GM19240 (cell line): ENCODE measurements at regions not wholly inside any gene's neighbourhood (a gene's known extent, or its start where the extent isn't known, plus 50 kb on each side); places are given as distances from the start of the nearest gene placed in this dataset.
A peak's percentile ranks its signal among the peaks of the same experiment; 100 is the strongest.
"Not testable (repeated sequence)": the region's sequence is repeated elsewhere in the genome, so short reads cannot be mapped to it uniquely, and the experiment has no call there.

Source experiments
- DNase-seq: peaks from one replicate; pipeline ENCODE4 v3.0.0; 2011; ENCODE audit warnings: low spot score; ENCODE audit not compliant: insufficient read length

DNA sequence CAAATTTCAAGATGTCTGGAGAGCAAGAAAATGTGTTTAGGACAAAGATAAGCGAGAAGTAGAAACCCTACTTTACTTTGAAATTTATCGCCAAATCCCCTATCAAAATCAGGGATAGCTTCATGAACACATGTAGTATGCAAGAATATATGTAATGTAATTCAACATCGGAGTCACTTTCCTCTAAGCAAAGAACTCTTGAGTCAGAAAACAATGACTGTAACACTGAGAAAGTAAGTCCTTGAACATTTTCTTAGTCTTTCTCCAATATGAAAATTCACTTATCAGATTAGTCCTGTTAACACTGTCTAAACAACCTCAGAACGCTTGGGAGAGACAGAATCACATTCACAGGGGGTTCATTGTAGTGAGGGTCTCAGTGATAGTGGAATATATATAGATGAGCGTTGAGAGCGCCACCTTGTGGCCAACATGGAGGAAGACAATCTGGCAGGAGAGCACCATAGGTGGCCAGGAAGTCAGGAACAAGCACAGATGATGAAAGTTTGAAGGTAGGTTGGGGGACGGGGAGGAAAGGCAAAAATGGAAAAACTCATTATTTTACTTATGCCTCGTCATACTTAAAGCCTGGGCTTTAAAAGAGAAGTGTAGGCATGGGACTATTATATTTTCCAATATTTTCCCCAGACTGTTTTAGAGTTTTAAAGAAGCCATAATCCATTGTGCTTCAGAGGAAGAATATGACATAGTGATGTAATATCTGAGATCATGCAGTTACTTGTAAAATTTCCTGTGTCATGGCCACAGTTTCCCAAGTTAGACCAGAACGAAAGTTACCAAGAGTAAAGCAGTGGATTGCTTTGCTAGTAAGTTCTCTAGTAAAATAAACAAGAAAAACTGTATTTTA, 115.5 kb upstream of the GNAI1 start:
- DNase-seq: peak; percentile 3

DNA sequence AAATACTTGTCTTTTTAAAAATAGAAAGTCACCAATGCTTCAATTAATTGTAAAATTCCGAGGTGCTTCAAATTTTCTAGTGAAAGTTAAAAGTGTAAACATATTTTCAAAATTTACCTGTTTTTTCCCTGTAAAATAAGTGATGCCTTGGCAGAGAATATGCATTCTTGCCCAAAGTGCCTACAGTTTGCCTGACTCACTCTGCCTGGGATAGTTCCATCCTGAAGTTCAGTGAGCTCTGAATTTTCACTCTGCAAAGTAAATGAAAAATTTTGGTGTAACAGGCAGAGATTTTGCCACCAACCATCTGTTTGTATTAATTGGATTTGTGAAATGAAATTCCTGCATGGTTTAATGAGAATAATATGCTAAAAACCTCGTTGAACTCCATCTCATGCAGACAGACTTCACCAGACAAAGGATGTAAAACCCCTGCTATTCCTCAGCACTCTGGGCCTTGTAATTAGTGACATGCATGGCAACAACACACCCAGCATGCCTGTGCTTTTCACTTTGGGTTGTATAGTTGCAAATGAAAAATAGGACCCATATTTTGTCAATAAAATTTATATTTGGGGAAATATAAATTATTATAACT, 117.4 kb upstream of the GNAI1 start:
- DNase-seq: no peak

DNA sequence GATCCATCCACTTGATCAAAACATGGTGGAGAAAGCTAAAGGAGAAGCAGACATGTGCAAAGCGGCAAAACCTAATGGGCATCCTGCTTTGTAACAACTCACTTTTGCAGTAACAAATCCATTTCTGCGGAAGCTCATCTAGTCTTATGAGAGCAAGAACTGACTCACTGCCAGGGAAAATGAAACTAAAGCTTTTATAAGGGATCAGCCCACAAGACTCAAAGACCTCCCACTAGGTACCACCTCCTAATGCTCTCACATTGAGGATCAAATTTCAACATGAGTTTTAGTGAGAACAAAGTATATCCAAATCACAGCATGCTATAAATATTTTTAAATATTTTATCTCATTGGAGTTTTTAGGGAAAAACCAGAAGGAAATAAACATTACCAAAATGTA, 120.1 kb upstream of the GNAI1 start:
- DNase-seq: no peak

DNA sequence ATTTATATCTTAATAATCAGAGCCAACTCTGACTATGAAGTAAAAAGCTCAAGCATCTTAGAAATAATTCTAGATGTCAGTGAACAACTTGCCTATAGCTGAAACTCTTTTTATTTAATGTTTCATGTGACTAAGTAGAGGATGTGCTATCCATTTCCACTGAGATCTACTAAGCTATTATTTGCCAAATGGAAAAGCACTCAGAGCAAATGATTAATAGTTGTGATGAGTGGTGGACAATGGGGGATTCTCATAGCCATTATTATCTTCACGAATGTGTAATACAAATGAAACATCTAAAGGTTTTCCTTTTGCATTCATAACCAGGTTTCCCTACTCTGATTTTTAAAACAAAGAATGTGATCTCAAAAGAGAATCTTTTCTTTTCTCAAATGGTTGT, 126.6 kb upstream of the GNAI1 start:
- no peak for DNase-seq

DNA sequence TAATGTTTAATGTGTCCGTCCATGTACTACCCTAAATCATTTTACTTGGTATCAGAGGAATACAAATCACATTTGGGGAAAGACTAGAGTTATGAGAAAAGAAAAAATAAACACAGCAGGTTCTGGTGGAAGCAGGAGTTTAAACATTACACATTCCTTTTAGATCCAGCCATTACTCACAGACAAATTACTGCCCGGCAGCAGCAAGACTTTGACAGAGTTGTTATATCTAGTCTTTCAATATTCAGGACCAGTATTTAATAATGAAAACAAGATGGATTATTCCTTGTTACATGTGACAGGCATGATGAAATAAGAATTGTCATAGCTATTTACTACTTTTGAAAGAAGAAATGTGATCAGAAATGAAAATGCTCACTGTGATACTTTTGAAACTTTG, 131.8 kb upstream of the GNAI1 start:
- DNase-seq: no peak

DNA sequence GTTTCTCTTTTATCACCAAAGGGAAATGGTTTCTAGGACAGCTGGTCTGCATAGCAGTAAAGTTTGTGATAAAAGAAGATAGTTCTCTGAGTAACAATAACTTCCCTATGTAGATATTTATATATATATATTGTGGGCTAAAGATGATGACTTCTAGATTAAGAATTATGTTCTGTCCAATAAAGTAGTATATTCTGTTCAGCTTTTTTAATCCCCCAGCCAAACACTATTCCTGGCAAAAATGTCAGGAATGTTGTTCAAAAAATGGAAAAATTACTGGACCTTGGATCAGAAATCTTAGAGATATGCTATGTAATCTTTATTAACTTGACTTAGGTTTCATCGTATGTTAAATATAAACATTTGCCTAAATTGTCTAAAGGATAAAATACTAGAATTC, 136.3 kb upstream of the GNAI1 start:
- no peak for DNase-seq

DNA sequence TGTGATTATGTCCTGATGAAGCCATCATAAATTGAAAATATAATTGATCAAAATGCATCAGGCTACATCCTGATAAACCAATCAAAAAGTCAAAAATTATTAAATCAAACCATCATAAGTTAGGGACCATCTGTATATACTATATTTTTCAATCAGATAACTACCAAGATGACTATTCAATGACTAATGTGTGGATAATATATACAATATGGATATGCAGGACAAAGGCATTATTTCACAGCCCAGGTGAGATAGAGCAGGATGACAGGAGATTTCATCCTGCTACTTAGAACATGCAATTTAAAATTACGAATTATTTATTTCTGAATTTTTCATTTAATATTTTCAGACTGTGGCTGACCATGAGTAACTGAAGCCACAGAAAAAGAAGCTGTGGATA, 137.3 kb upstream of the GNAI1 start:
- DNase-seq: no peak

DNA sequence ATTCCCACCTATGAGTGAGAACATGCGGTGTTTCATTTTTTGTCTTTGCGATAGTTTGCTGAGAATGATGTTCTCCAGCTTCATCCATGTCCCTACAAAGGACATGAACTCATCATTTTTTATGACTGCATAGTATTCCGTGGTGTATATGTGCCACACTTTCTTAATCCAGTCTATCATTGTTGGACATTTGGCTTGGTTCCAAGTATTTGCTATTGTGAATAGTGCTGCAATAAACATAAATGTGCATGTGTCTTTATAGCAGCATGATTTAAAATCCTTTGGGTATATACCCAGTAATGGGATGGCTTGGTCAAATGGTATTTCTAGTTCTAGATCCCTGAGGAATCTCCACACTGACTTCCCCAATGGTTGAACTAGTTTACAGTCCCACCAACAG, 138.9 kb upstream of the GNAI1 start:
- not testable (repeated sequence) for DNase-seq

DNA sequence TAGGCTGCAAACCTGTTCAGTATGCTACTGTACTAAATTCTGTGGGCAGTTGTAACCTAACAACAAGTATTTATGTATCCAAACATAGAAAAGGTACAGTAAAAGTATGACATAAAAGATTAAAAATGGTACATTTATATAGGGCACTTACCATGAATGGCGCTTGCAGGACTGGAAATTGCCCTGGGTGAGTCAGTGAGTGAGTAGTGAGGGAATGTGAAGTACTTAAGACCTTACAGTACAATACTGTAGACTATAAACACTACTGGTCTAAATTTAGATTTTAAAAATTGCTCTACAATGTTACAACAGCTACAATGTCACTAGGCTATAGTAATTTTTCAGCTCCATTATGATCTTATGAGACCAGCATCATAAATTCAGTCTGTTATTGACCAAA, 146.0 kb upstream of the GNAI1 start:
- no peak for DNase-seq

DNA sequence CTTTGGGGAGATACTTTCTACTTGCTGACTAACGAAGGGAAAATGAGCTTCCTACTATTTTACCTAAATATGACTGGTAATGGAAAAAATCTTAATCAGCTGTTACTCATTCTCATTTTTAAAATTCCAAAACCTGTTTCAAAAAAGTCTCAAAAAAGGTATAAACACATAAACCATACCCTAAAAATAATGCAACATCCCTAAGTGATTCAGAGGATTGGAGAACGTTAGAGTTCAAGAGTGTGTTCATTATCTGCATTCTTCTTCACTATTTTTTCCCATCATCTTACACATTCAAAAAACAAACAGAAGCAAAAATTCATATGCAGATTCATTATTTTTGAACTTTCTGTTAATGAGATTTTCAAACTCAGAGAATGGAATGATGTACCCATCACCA, 150.4 kb upstream of the GNAI1 start:
- DNase-seq: no peak

DNA sequence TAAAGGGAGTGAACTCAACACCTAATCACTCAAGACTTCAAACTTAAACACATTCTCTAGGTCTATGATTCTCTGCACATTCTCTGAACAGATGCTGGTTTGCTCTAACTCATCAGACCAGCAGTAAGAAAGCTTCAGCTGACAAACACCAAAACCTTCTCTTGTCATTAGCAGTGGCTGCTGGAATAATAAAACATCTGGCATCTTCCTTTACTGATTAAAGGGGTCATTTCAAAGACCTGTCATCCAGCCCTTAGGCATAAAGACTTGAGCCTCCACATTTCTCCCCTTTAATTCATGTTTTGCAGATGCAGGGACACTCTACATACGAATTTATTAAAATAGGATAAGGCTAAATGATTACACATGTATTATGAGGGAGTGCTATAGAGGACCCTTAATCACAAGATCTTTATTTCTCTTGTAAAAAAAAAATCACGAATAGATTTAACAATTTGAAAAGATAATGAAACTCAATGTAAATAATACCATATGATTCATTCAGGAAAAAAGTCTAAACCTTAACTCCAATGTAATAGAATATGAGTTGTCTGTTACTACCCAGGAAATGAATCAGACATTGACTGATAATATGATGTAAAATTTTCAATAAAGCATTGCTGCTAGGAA, 152.4 kb upstream of the GNAI1 start:
- no peak for DNase-seq

DNA sequence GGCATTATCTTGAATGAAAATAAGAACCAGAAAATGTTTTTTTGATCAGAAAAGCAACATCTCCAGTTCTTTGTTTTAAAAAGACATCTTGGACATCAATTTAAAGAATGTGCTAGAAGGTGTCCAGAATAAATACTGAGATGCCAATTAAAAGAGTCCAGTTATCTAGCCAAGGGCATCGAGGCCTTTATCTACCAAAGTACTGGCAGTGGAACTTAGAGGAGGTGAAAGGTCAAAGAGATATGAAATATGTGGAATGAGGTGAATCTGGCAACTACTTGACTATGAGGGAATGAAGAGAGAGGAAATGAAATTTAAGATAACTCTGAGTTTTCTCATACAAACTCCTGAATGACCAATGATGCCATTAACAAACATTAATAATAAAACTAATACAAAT, 154.3 kb upstream of the GNAI1 start:
- no peak for DNase-seq

DNA sequence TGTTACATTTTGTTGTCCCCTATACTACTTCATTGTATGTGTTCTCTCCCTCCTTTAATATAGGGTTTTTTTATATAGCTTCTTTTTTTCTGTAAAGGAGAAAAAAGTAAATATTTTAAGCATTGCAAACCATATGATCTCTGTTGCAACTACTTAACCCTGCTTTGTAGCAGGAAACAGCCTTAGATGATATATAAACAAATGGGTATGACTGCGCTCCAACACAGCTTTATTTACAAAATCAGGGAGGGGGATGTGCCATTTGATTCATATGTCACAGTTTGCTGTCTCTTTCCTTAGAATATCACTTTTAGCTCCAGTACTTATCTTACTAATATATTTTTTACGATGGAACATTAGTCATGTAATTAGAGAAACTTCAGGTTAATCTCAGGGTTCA, 155.2 kb upstream of the GNAI1 start:
- no peak for DNase-seq

DNA sequence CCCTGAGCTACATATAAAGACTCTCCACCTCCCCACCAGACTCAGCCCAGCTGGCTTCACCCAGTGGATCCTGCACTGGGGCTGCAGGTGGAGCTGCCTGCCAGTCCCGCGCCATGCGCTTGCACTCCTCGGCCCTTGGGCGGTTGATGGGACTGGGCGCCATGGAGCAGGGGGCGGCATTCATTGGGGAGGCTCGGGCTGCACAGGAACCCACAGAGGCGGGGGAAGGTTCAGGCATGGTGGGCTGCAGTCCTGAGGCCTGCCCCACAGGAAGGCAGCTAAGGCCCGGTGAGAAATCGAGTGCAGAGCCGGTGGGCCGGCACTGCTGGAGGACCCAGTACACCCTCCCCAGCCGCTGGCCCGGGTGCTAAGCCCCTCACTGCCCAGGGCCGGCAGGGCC, 157.2 kb upstream of the GNAI1 start:
- no peak for DNase-seq

DNA sequence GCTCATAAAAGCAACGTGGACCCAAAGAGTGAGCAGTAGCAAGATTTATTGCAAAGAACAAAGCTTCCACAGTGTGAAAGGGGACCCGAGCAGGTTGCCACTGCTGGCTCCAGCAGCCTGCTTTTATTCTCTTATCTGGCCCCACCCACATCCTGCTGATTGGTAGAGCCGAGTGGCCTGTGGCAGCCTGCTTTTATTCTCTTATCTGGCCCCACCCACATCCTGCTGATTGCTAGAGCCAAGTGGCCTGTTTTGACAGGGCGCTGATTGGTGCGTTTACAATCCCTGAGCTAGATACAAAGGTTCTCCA, 158.0 kb upstream of the GNAI1 start:
- not testable (repeated sequence) for DNase-seq

DNA sequence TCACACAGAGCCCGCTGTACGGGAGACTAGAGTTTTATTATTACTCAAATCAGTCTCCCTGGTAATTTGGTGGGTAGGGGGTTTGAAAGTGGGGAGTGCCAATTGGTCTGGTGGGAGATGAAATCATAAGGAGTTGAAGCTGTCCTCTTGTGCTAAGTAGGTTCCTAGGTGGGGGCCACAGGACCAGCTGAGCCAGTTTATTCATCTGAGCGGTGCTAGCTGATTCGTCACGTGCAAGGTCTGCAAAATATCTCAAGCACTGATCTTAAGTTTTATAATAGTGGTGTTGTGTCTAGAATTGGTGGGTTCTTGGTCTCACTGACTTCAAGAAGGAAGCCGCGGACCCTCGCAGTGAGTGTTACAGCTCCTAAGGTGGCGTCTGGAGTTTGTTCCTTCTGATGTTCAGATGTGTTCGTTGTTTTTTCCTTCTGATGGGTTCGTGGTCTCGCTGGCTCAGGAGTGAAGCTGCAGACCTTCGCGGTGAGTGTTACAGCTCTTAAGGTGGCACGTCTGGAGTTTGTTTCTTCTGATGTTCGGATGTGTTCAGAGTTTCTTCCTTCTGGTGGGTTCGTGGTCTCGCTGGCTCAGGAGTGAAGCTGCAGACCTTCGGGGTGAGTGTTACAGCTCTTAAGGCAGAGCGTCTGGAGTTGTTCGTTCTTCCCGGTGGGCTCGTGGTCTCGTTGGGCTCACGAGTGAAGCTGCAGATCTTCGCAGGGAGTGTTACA, 158.5 kb upstream of the GNAI1 start:
- DNase-seq: not testable (repeated sequence)

DNA sequence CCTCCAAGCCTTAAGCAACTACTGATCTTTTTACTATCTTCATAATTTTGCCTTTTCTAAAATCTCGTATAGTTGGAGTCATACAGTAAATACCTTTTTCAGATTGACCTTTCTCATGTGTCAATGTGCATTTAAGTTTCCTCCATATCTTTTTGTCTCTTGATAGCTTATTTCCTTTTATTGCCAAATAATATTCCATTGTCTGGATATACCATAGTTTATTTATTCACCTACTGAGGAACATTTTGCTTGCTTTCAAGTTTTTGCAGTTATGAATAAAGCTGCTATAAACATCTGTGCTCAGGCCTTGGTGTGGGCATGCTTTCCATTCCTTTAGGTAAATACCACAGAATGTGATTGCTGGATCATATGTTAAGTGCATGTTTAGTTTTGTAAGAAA, 161.2 kb upstream of the GNAI1 start:
- no peak for DNase-seq

DNA sequence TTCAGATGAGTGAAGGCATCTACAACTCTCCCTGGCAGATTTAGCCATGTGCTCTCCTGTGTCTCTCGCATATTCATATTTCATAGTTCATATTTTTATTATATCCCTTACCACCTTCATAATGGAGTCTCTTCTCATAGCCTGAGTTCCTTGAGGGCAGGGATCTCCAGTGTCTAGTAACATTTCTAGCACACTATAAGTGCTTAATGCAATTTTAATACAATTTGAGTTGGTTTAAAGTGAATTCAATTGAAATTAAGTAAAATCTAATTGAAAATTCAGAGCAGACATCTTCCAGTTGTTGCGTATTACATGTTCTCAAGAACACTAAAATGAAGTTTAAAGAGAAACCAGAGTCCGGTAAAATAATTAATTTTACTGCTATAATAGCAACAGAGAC, 163.6 kb upstream of the GNAI1 start:
- no peak for DNase-seq

DNA sequence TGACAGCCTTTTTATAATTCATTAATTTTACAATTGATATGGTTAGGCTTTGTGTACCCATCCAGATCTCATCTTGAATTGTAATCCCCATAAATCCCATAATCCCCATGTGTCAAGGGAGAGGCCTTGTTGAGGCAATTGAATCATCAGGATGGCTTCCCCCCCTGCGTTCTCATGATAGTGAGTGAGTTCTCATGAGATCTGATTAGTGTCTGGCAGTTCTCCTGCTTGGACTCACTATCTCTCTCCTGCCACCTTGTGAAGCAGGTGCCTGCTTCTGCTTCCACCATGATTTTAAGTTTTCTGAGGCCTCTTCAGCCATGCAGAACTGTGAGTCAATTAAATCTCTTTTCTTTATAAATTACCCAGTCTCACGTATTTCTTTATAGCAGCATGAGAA, 165.7 kb upstream of the GNAI1 start:
- no peak for DNase-seq

DNA sequence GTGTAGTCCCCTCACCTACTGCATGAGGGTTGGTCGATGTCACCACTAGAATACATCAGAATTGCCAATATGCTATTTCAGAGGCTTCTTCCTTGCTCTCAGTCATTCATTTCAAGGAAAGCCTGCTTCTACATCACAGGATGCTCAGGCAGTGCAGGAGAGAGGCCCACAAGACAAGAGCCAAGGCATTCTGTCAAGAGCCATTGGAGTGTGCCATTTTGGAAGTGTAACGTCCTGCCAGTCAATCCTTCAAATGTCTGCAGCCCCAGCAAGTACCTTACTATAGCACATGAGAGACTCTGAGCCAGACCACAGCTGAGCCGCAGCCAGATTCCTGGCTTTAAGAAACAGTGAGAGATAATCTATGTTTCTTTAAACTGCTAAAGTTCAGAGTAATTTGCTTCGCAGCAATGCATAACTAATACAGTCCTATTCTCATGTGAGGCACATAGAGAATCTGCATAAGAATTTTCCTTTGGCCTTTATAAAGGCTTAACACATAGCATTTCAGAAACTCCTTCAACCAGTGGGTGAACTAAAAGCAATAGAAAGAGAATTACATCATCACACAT, 166.5 kb upstream of the GNAI1 start:
- no peak for DNase-seq

DNA sequence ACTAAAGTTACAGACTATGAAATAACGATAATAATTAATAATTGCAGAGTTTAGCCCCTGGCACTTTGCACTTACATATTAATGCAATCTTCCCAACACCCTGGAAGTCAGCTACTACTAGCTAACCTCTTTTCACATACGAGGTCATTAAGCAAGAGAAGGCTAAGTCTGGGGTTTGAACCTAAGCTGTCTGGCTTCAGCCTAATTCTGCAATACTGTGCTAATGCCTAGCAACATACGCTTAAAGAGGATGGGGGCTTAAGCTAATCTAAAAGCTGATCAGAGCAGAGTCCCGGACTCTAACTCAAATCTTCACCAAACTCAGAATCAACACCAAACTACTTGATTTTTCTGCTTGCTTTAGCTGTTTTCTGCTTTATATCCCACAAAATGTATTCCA, 168.7 kb upstream of the GNAI1 start:
- no peak for DNase-seq

DNA sequence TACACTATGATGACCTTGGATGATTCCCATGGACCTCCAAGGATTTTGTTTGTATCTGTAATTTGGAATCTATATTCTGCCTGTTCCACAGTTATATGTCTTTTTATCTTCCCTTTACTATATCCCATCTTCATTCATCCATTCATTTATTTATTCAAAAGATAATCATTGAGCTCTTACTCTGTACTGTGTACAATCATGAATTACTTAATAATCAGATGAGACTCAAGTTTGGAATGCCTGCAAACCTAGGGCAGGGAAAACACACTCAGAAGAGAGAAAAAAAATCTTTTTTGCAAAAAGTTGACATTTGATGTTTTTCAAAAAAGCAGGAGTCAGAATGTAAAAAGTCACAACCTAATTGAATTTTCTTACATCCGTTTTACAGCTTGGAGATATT, 170.2 kb upstream of the GNAI1 start:
- DNase-seq: no peak
